Germinal center (tissue), 1 donor: ENCODE measurements at regions not wholly inside any gene's neighbourhood (a gene's known extent, or its start where the extent isn't known, plus 50 kb on each side); places are given as distances from the start of the nearest gene placed in this dataset.

Experiments
- DNase-seq: peaks from one replicate; pipeline ENCODE4 v3.0.0; 2012; ENCODE audit warnings: mixed read lengths, low spot score

- no peak for DNase-seq
Observed at GRCh38 chr2:164178835-164179465, 442.3 kb downstream of the GRB14 start.

GRCh38 chr2:164164602-164165001 lies 428.8 kb upstream of the FIGN start:
- DNase-seq: no peak

- DNase-seq: no peak
Observed at GRCh38 chr2:164155558-164155957, 419.8 kb upstream of the FIGN start.

GRCh38 chr2:164151522-164151921 lies 415.7 kb upstream of the FIGN start:
- no peak for DNase-seq

- no peak for DNase-seq
Observed at GRCh38 chr2:164150604-164151003, 414.8 kb upstream of the FIGN start.

- DNase-seq: no peak
Observed at GRCh38 chr2:164146441-164146840, 410.6 kb upstream of the FIGN start.

GRCh38 chr2:164145093-164145987 lies 409.5 kb upstream of the FIGN start:
- no peak for DNase-seq

- no peak for DNase-seq
Observed at GRCh38 chr2:164143183-164143930, 407.5 kb upstream of the FIGN start.

GRCh38 chr2:164142755-164143154 lies 406.9 kb upstream of the FIGN start:
- DNase-seq: no peak

GRCh38 chr2:164141271-164141670 lies 405.5 kb upstream of the FIGN start:
- no peak for DNase-seq

- DNase-seq: no peak
Observed at GRCh38 chr2:164138750-164139149, 402.9 kb upstream of the FIGN start.

GRCh38 chr2:164134336-164134735 lies 398.5 kb upstream of the FIGN start:
- no peak for DNase-seq

GRCh38 chr2:164127971-164128527 lies 392.2 kb upstream of the FIGN start:
- DNase-seq: no peak

- no peak for DNase-seq
Observed at GRCh38 chr2:164126960-164127660, 391.3 kb upstream of the FIGN start.

- no peak for DNase-seq
Observed at GRCh38 chr2:164115806-164116205, 380.0 kb upstream of the FIGN start.

GRCh38 chr2:164114937-164115336 lies 379.1 kb upstream of the FIGN start:
- no peak for DNase-seq

GRCh38 chr2:164112105-164112504 lies 376.3 kb upstream of the FIGN start:
- no peak for DNase-seq

GRCh38 chr2:164110515-164110914 lies 374.7 kb upstream of the FIGN start:
- DNase-seq: no peak

GRCh38 chr2:164109006-164109405 lies 373.2 kb upstream of the FIGN start:
- DNase-seq: no peak

- no peak for DNase-seq
Observed at GRCh38 chr2:164103271-164103670, 367.5 kb upstream of the FIGN start.

- no peak for DNase-seq
Observed at GRCh38 chr2:164102366-164102765, 366.6 kb upstream of the FIGN start.

- DNase-seq: no peak
Observed at GRCh38 chr2:164091673-164092072, 355.9 kb upstream of the FIGN start.
